ENCODE measurements at regions not wholly inside any gene's neighbourhood (a gene's known extent, or its start where the extent isn't known, plus 50 kb on each side); places are given as distances from the start of the nearest gene placed in this dataset.

DNA sequence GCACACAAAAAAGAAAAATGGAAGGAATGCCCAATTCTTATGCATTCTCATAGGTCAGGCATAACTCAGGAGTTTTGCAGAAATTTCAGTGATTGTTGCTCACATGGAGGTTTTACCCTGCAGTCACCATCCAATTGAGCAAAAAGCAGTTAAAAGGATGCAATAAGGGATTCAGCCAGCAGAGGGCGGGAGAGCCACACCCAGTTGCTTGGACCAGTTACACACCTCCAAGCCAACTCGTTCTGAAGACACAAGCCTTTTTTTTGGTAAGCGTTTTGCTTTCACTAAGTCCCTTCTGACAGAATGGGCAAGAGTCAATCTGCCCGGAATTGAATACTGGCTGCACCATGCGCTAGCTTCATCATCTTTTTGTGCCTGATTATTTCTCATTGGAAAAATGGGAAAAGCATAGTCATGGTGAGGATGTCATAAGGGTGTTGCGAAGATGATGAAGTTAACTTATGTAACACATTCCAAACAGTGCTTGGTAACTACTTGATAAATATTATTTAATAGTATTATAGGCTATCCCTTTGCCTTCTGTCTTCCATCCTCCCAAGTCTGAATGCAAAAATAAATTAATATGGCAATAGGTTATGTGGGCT lies 154.4 kb upstream of the SGO1 start:
- no peak overlapping the region for H2AFZ ChIP-seq (ENCODE audit: low read depth, low read length, poor library complexity, severe bottlenecking)
- ATAC-seq (peak; percentile 86), DNase-seq (ENCODE audit: low read depth, low spot score) (peak; percentile 38)
- no peaks in the 10 kb centered on the region for H3K27me3 ChIP-seq (ENCODE audit: insufficient read depth, low read length)
- intact Hi-C loops (cut with micrococcal nuclease), result loop anchor here (1.0 kb wide), 1 partner anchor 1777 kb away; no protein-coding TSS in a partner anchor
- no peak overlapping the region for H3K4me2 ChIP-seq (ENCODE audit: low read length)
- H3K9ac ChIP-seq (ENCODE audit: low read length), result no peak overlapping the region
- no peaks in the 10 kb centered on the region for H4K20me1 ChIP-seq (ENCODE audit: insufficient read depth)
- BruUV-seq (replicated peaks), result no TSS peak
- ChIA-PET POLR2A (no interaction called here), CTCF (no interaction called here), RAD21 (ENCODE audit: low non-redundant PET in 1 of 2, low total read pairs in 2 of 2, uncharacterized antibody in 2 of 2, unreplicated experiment in 2 of 2) (no interaction called here)
- no peaks in the 10 kb centered on the region for H3K79me2 ChIP-seq (ENCODE audit: insufficient read depth, low read length)
- no peaks in the 10 kb centered on the region for H3K9me2 ChIP-seq (ENCODE audit: insufficient read depth)
- H3K9me3 ChIP-seq (ENCODE audit: control insufficient read depth in 1 of 2, insufficient read depth in 1 of 2, low read depth in 1 of 2, low read length in 2 of 2), result no peaks in the 10 kb centered on the region
- no peak overlapping the region for H3K27ac ChIP-seq (ENCODE audit: low read depth, low read length)
- no peaks in the 10 kb centered on the region for H3K36me3 ChIP-seq (ENCODE audit: control insufficient read depth in 1 of 2, insufficient read depth in 2 of 2, low read length in 2 of 2)
- H3K4me1 ChIP-seq (ENCODE audit: control insufficient read depth in 1 of 2, insufficient read depth in 2 of 2, low read length in 2 of 2), result no peaks in the 10 kb centered on the region
- no peak for TF ChIP-seq EGR1 (IDR thresholded peaks at IDR 0.05; ENCODE audit: low read depth)
- no peak for TF ChIP-seq POLR2A (IDR thresholded peaks at IDR 0.05; ENCODE audit: borderline replicate concordance, extremely low read depth, insufficient read depth, insufficient read length)
- TF ChIP-seq, protein P1, sequence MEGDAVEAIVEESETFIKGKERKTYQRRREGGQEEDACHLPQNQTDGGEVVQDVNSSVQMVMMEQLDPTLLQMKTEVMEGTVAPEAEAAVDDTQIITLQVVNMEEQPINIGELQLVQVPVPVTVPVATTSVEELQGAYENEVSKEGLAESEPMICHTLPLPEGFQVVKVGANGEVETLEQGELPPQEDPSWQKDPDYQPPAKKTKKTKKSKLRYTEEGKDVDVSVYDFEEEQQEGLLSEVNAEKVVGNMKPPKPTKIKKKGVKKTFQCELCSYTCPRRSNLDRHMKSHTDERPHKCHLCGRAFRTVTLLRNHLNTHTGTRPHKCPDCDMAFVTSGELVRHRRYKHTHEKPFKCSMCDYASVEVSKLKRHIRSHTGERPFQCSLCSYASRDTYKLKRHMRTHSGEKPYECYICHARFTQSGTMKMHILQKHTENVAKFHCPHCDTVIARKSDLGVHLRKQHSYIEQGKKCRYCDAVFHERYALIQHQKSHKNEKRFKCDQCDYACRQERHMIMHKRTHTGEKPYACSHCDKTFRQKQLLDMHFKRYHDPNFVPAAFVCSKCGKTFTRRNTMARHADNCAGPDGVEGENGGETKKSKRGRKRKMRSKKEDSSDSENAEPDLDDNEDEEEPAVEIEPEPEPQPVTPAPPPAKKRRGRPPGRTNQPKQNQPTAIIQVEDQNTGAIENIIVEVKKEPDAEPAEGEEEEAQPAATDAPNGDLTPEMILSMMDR (IDR thresholded peaks at IDR 0.05 in 2 of 3, conservative IDR thresholded peaks at IDR 0.05 in 1 of 3; ENCODE audit: borderline replicate concordance in 1 of 3, insufficient read depth in 1 of 3, low read depth in 2 of 3, low read length in 2 of 3), result peak; percentile 31 to 88 (median 84); a peak in 4 of 6 replicates
- no peak for TF ChIP-seq TCF7L2 (IDR thresholded peaks at IDR 0.05; ENCODE audit: borderline replicate concordance, extremely low read depth, insufficient read depth, insufficient read length)
- peak; percentile 71 for TF ChIP-seq RAD21 (IDR thresholded peaks at IDR 0.05; ENCODE audit: low read depth)
- TF ChIP-seq SRF (IDR thresholded peaks at IDR 0.05; ENCODE audit: low read depth), result no peak
- TF ChIP-seq ZNF274 (IDR thresholded peaks at IDR 0.05; ENCODE audit: low read depth, low read length), result no peak
- no peak for TF ChIP-seq CBX3 (IDR thresholded peaks at IDR 0.05; ENCODE audit: low read depth)
- H3K4me3 ChIP-seq (replicated peaks in 1 of 2; ENCODE audit: low read depth in 1 of 2, low read length in 2 of 2), result no peak overlapping the region

DNA sequence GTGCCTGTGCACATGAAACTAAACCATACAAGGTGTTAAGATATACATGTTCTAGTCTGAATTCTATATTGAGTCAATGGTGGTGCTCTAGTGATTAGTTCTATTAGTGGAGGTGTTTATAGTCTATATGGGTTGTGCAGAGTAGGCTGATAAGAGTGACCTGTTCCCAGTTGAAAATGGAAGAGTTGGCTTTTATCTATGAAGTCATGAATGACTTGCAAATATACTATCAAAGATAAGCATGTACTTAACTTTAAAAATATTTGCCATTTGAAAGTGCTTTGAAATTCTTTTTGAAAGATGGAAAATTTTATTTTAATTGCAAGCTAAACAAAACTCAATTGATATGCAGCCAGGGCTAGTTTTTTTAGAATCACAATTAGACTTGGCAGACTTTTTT lies 150.6 kb upstream of the SGO1 start:
- H2AFZ ChIP-seq (ENCODE audit: low read depth, low read length, poor library complexity, severe bottlenecking), result no peak overlapping the region
- no peak overlapping the region for H3K4me3 ChIP-seq (replicated peaks in 1 of 2; ENCODE audit: low read depth in 1 of 2, low read length in 2 of 2)
- ChIA-PET POLR2A (no interaction called here), CTCF (no interaction called here), RAD21 (ENCODE audit: low non-redundant PET in 1 of 2, low total read pairs in 2 of 2, uncharacterized antibody in 2 of 2, unreplicated experiment in 2 of 2) (no interaction called here)
- H3K9ac ChIP-seq (ENCODE audit: low read length), result no peak overlapping the region
- intact Hi-C loops (cut with micrococcal nuclease), result no loop called here
- H3K4me1 ChIP-seq (ENCODE audit: control insufficient read depth in 1 of 2, insufficient read depth in 2 of 2, low read length in 2 of 2), result no peaks in the 10 kb centered on the region
- H4K20me1 ChIP-seq (ENCODE audit: insufficient read depth), result no peaks in the 10 kb centered on the region
- no TSS peak for BruUV-seq (replicated peaks)
- no peaks in the 10 kb centered on the region for H3K27me3 ChIP-seq (ENCODE audit: insufficient read depth, low read length)
- H3K4me2 ChIP-seq (ENCODE audit: low read length), result no peak overlapping the region
- H3K9me3 ChIP-seq (ENCODE audit: control insufficient read depth in 1 of 2, insufficient read depth in 1 of 2, low read depth in 1 of 2, low read length in 2 of 2), result no peaks in the 10 kb centered on the region
- ATAC-seq, result no peak
- no peak overlapping the region for H3K27ac ChIP-seq (ENCODE audit: low read depth, low read length)
- no peaks in the 10 kb centered on the region for H3K9me2 ChIP-seq (ENCODE audit: insufficient read depth)
- DNase-seq (ENCODE audit: low read depth, low spot score), result no peak
- H3K36me3 ChIP-seq (ENCODE audit: control insufficient read depth in 1 of 2, insufficient read depth in 2 of 2, low read length in 2 of 2), result no peaks in the 10 kb centered on the region
- H3K79me2 ChIP-seq (ENCODE audit: insufficient read depth, low read length), result no peaks in the 10 kb centered on the region
- TF ChIP-seq SIN3A (IDR thresholded peaks at IDR 0.05; ENCODE audit: low read depth) (no peak), SP1 (IDR thresholded peaks at IDR 0.05; ENCODE audit: low read depth) (no peak), EZH2 (IDR thresholded peaks at IDR 0.05) (no peak), ZNF274 (IDR thresholded peaks at IDR 0.05; ENCODE audit: low read depth, low read length) (no peak), YY1 (IDR thresholded peaks at IDR 0.05; ENCODE audit: extremely low read depth, insufficient replicate concordance, low read depth, low read length) (no peak), RAD21 (IDR thresholded peaks at IDR 0.05; ENCODE audit: low read depth) (no peak), CEBPB (IDR thresholded peaks at IDR 0.05; ENCODE audit: low read depth) (no peak), JUND (IDR thresholded peaks at IDR 0.05) (no peak), CBX3 (IDR thresholded peaks at IDR 0.05; ENCODE audit: low read depth) (no peak), ELF1 (IDR thresholded peaks at IDR 0.05; ENCODE audit: borderline replicate concordance, low read depth) (no peak), TCF7L2 (IDR thresholded peaks at IDR 0.05; ENCODE audit: borderline replicate concordance, extremely low read depth, insufficient read depth, insufficient read length) (no peak), ZFX (IDR thresholded peaks at IDR 0.05) (no peak)
- TF ChIP-seq, protein P2, sequence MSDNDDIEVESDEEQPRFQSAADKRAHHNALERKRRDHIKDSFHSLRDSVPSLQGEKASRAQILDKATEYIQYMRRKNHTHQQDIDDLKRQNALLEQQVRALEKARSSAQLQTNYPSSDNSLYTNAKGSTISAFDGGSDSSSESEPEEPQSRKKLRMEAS (IDR thresholded peaks at IDR 0.05), result no peak
- TF ChIP-seq, protein P3, sequence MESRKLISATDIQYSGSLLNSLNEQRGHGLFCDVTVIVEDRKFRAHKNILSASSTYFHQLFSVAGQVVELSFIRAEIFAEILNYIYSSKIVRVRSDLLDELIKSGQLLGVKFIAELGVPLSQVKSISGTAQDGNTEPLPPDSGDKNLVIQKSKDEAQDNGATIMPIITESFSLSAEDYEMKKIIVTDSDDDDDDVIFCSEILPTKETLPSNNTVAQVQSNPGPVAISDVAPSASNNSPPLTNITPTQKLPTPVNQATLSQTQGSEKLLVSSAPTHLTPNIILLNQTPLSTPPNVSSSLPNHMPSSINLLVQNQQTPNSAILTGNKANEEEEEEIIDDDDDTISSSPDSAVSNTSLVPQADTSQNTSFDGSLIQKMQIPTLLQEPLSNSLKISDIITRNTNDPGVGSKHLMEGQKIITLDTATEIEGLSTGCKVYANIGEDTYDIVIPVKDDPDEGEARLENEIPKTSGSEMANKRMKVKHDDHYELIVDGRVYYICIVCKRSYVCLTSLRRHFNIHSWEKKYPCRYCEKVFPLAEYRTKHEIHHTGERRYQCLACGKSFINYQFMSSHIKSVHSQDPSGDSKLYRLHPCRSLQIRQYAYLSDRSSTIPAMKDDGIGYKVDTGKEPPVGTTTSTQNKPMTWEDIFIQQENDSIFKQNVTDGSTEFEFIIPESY (IDR thresholded peaks at IDR 0.05; ENCODE audit: extremely low read depth, insufficient replicate concordance, low read length), result no peak

Data from HCT116 (cell line).